ENCODE measurements at regions not wholly inside any gene's neighbourhood (a gene's known extent, or its start where the extent isn't known, plus 50 kb on each side); places are given as distances from the start of the nearest gene placed in this dataset.
"Not testable (repeated sequence)": the region's sequence is repeated elsewhere in the genome, so short reads cannot be mapped to it uniquely, and the experiment has no call there.

DNA sequence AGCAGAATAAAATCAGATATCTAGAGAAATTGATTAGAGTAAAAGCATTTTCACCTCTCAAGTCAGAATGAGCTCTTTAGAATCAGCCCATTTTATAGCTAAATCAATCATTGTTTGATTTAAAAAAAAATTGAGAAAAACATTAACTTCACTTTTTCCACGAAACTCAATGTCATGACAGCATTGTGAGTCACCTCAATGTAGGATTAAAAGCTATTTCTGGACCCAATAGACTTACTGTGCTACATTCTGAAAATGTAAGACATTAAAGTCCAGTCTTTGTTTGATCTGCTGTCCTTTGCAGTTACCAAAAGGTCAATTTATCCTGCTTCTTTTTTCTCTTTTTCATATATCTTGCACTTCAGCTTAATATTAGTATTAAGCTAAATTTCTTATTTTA lies 519.4 kb upstream of the ZNF337 start:
- no peak for DNase-seq

- DNase-seq: no peak
These were observed 518.3 kb upstream of the ZNF337 start for GRCh38 chr20:26214991-26215390.

GRCh38 chr20:26209171-26209941 lies 512.7 kb upstream of the ZNF337 start:
- no peak for DNase-seq

GRCh38 chr20:26208296-26209091 lies 511.8 kb upstream of the ZNF337 start:
- DNase-seq: no peak

DNA sequence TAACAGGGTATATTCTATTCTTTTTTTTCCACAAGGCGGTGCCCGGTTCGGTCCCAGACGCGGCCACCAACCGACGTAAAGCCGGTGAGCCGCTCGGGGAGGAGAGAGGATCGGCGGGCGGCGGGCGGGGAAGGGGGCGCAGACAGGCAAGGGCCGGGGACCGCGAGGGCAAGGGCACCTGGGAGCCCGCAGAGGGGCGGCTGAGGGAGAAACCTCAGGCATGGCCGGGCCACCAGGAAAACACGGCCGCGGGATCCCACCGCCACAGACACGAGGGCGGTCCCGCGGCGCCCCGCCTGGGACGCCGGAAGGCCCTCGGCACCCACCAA lies 511.3 kb upstream of the ZNF337 start:
- DNase-seq: not testable (repeated sequence)

GRCh38 chr20:26207237-26207966 lies 510.7 kb upstream of the ZNF337 start:
- DNase-seq: no peak

GRCh38 chr20:26205350-26205749 lies 508.7 kb upstream of the ZNF337 start:
- no peak for DNase-seq

DNA sequence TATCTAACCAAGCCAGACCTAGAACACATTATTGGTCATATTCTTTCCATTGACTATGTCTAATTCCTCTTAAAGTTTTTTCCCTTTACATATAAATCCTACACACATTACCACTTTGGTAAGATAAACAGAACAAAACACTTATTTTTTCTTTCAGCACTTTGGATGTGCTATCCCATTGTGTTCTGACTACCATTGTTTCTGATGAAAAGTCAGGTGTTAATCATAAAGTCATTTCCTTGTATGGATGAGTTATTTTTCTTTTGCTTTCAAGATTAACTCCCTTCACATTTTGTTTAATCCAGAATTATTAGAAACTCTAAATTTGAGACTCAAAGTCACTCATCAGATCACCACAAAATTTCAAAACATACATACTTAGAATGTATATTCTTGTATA lies 504.4 kb upstream of the ZNF337 start:
- not testable (repeated sequence) for DNase-seq

DNA sequence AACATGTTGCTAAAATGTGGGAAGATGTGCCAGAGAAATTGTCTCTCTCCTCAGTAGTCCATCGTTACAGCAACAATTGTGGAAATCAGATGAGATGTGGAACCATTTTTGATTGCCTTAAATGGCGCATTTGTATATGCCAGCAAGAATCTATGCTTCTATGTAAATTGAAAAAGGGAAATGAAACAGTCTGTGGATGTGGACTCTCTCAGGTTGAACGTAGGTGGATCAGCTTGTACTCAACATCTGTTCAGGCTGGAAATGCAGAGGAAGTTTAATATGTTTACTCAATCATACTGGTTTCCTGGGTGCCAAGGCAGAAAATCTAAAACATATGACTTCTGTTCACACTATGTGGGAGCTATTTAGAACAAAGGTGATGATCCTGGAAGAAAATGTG lies 490.7 kb upstream of the ZNF337 start:
- not testable (repeated sequence) for DNase-seq

- DNase-seq: not testable (repeated sequence)
These were observed 487.1 kb upstream of the ZNF337 start for GRCh38 chr20:26183720-26184119.

- DNase-seq: not testable (repeated sequence)
These were observed 484.7 kb upstream of the ZNF337 start for GRCh38 chr20:26181364-26181763.

DNA sequence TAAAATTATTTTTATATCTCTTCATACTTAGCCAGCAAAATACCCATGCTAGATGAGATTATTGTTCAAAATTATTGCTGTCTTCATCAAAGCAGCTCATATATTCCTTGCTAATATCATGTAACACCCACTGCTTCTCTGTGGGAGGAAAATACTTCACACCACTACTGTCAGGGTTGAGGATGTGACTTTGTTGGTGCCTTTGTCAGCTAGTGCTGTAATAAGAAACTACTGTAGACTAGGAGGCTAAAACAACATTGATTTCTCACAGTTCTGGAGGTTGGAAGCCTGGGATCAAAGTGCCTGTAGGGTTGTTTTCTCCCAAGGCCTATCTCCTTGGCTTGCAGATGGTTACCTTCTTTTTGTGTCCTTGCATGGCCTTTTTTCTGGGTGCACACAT lies 475.2 kb upstream of the ZNF337 start:
- DNase-seq: not testable (repeated sequence)

DNA sequence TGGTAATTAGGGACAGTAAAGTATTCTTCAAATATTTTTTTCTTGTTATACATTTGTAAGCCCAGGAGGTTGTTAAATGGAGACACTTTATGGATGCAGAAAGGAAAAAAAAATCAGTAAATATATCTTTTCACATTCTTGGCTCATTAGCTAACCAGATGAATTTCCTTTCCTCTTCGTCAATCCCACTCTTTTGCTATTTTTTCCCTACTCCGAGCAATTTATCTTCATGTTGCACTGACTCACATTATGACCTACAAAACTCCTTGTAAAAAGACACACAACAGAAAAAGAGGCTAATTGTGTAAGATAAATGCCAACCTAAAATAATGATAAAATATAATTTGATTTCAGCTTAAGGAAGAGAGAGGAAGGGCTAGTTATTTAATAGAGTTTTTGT lies 472.9 kb upstream of the ZNF337 start:
- no peak for DNase-seq

- DNase-seq: peak; percentile 2
These were observed 470.8 kb upstream of the ZNF337 start for GRCh38 chr20:26167499-26167898.

DNA sequence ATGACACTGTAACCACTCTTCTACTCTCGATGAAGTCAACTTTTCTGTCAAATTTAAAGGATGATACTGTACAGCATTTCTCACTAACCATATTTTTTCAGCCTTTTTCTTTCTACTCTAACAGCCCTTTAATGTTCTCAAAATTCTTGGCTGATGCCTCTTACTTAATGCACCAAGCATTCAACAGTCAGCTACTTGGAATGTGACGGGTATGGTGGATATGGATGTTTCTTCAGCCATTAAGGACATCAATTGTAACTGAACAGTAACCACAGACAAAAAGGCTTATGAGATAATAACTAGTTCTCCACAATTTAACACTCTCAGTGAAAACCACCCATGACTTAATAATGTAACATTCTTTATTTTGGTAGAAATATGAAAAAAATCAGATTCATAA lies 467.2 kb upstream of the ZNF337 start:
- DNase-seq: no peak

DNA sequence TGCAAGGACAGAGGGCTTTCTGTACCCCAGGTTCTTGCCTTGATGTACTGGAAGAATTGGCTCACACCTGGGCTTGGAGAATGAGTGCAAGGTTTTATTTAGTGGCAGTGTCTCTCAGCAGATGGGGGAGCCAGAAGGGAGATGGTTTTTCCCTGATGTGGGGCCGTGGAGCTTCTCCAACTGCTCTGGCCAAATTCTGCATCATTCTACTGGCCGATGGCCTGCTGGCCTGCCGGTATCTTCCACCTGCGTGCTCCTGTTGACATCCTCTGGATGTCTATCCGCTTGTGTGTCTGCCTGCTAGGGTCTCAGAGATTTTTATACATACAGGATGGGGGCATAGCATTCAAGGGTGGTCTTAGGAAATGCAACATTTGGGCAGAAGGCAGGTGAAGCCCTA lies 466.5 kb upstream of the ZNF337 start:
- DNase-seq: not testable (repeated sequence)

DNA sequence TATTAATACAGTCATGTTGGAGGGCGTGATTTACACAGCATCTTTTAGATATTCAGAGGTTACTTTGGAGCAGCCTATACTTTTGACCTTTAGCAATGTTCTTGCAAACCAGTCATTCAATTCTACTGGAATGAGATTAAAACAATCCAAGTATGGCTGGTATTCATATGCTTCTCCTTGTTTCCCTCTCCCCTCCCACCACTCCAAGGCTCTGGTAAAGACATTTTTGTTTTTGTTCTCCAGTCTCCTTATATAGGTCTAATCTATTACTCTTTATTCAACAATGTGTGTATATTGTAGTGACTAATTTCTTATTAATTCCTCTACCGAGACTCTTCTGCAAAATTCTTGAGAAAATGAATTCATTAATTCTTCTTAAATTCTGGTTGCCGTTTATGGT lies 465.1 kb upstream of the ZNF337 start:
- not testable (repeated sequence) for DNase-seq

- DNase-seq: not testable (repeated sequence)
These were observed 464.3 kb upstream of the ZNF337 start for GRCh38 chr20:26160916-26161315.

DNA sequence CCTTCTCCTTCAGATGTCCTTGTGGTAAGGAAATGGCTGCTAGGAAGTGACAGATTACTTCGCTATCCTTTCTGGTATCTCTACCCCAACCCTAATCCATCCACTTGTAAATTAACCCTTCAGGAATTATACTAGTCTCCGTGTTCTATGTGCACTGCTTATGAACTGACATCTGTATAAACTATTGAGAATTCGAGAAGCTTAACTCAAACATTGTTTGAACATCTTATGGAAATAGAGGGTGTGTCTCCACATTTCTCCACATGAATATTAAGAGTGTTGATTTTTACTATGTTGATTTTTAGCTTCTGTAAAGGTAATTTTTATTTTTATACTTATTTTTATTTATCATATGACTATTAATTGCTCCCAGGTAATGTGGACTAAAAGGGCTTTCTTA lies 457.6 kb upstream of the ZNF337 start:
- no peak for DNase-seq

GRCh38 chr20:26135325-26136110 lies 438.9 kb upstream of the ZNF337 start:
- DNase-seq: no peak

GRCh38 chr20:26134606-26135005 lies 438.0 kb upstream of the ZNF337 start:
- DNase-seq: no peak

DNA sequence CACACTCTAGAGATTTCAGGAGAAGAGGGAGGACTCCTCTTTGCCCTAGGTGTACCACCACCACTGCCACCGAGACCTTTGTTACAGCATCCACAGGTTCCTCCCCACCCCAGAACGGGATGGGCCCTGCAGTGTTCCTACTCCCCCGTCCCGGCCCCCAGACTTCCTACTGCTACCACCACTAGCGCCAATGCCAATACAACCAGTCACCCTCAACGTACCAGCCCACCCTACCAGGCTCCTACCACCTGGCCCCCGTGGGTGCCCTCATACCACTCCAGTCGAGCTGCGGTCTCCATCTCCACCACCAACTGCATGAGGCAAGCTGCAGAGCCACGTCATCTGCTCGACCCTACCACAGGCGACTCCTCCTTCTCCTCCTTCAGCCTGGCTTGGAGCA lies 437.1 kb upstream of the ZNF337 start:
- not testable (repeated sequence) for DNase-seq
